GM19239 (cell line): ENCODE measurements at regions not wholly inside any gene's neighbourhood (a gene's known extent, or its start where the extent isn't known, plus 50 kb on each side); places are given as distances from the start of the nearest gene placed in this dataset.
A peak's percentile ranks its signal among the peaks of the same experiment; 100 is the strongest.
"Not testable (repeated sequence)": the region's sequence is repeated elsewhere in the genome, so short reads cannot be mapped to it uniquely, and the experiment has no call there.

Experiments used
- DNase-seq: peaks from one replicate; pipeline ENCODE4 v3.0.0; 2011; ENCODE audit warnings: low spot score; ENCODE audit not compliant: insufficient read length
- FAIRE-seq: peaks from 2 replicates; lab custom pipeline; 2011; peaks lifted over from hg19 to GRCh38; lab: Jason Lieb, UNC

- DNase-seq (no peak), FAIRE-seq (no peak)
Measured at GRCh38 chr3:66552846-66553245, 52.0 kb upstream of the LRIG1 start.

GRCh38 chr3:66553441-66554113 lies 52.8 kb upstream of the LRIG1 start:
- DNase-seq = no peak
- FAIRE-seq = no peak

- DNase-seq (no peak), FAIRE-seq (no peak)
Measured at GRCh38 chr3:66554178-66554577, 53.4 kb upstream of the LRIG1 start.

GRCh38 chr3:66555214-66555844 lies 54.5 kb upstream of the LRIG1 start:
- FAIRE-seq (no peak), DNase-seq (no peak)

GRCh38 chr3:66557170-66557569 lies 56.3 kb upstream of the LRIG1 start:
- no peak for FAIRE-seq
- DNase-seq = no peak

- not testable (repeated sequence) for FAIRE-seq, DNase-seq
Measured at GRCh38 chr3:66559924-66560323, 59.1 kb upstream of the LRIG1 start.

GRCh38 chr3:66561367-66561766 lies 60.5 kb upstream of the LRIG1 start:
- no peak for DNase-seq
- no peak for FAIRE-seq

- DNase-seq (no peak), FAIRE-seq (no peak)
Measured at GRCh38 chr3:66565301-66565700, 64.5 kb upstream of the LRIG1 start.

- FAIRE-seq = no peak
- DNase-seq = no peak
Measured at GRCh38 chr3:66567077-66567476, 66.3 kb upstream of the LRIG1 start.

- no peak for DNase-seq
- no peak for FAIRE-seq
Measured at GRCh38 chr3:66572090-66572675, 71.4 kb upstream of the LRIG1 start.

- FAIRE-seq (peak; percentile 4), DNase-seq (no peak)
Measured at GRCh38 chr3:66572938-66573710, 72.3 kb upstream of the LRIG1 start.

GRCh38 chr3:66574091-66574490 lies 73.3 kb upstream of the LRIG1 start:
- no peak for DNase-seq
- no peak for FAIRE-seq

- no peak for FAIRE-seq
- no peak for DNase-seq
Measured at GRCh38 chr3:66577426-66578203, 76.8 kb upstream of the LRIG1 start.

- FAIRE-seq (no peak), DNase-seq (no peak)
Measured at GRCh38 chr3:66581256-66581655, 80.4 kb upstream of the LRIG1 start.

- DNase-seq (peak; percentile 17), FAIRE-seq (no peak)
Measured at GRCh38 chr3:66582721-66583423, 82.0 kb upstream of the LRIG1 start.

GRCh38 chr3:66583424-66584040 lies 82.7 kb upstream of the LRIG1 start:
- DNase-seq = no peak
- FAIRE-seq = no peak

GRCh38 chr3:66585520-66586095 lies 84.8 kb upstream of the LRIG1 start:
- FAIRE-seq = no peak
- no peak for DNase-seq

GRCh38 chr3:66586853-66587252 lies 86.0 kb upstream of the LRIG1 start:
- FAIRE-seq (no peak), DNase-seq (no peak)

GRCh38 chr3:66588340-66588847 lies 87.6 kb upstream of the LRIG1 start:
- FAIRE-seq = no peak
- no peak for DNase-seq
